Peyer's patch (tissue), 4 donors: ENCODE measurements at regions not wholly inside any gene's neighbourhood (a gene's known extent, or its start where the extent isn't known, plus 50 kb on each side); places are given as distances from the start of the nearest gene placed in this dataset.

Source experiments
- POLR2A ChIP-seq, 2 donors: fragments of 450-650 bp; IDR thresholded peaks; one replicate each; pipeline ENCODE4 v1.5.1; 2017; ENCODE audit warnings: antibody characterized with exemption in 2 of 2, mild to moderate bottlenecking in 2 of 2, moderate library complexity in 2 of 2
- TF ChIP-seq, protein P1 (sequence below), 6 experiments: fragments of 450-650 bp in 4 of 6; fragments of 200-600 bp in 2 of 6; sonication (generic) in 1 of 6; IDR thresholded peaks; one replicate each; pipeline ENCODE4 v1.5.1; 2017 to 2019; ENCODE audit warnings: antibody characterized with exemption in 6 of 6, mild to moderate bottlenecking in 3 of 6, moderate library complexity in 1 of 6

DNA sequence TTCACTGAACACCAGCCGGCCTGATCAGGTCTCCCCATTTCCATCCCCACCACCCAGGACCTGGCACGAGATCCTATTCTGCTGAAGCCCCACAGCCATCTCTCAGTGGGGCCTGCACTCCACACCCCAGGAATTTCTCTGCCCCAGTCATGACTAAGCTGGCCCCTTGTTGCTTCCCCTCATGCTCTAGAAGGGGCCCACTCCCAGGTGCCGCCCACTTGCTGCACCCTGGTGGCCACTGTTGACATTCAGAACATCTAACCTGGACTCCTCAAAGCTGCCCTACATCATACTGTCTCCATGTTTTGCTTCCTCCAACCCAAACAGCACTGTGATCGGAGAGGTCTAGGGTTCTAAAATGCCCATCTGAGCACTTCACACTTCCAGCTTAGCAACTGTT, 90.7 kb upstream of the KLHL29 start:
- TF ChIP-seq, protein P1, sequence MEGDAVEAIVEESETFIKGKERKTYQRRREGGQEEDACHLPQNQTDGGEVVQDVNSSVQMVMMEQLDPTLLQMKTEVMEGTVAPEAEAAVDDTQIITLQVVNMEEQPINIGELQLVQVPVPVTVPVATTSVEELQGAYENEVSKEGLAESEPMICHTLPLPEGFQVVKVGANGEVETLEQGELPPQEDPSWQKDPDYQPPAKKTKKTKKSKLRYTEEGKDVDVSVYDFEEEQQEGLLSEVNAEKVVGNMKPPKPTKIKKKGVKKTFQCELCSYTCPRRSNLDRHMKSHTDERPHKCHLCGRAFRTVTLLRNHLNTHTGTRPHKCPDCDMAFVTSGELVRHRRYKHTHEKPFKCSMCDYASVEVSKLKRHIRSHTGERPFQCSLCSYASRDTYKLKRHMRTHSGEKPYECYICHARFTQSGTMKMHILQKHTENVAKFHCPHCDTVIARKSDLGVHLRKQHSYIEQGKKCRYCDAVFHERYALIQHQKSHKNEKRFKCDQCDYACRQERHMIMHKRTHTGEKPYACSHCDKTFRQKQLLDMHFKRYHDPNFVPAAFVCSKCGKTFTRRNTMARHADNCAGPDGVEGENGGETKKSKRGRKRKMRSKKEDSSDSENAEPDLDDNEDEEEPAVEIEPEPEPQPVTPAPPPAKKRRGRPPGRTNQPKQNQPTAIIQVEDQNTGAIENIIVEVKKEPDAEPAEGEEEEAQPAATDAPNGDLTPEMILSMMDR (IDR thresholded peaks at IDR 0.05): no peak
- TF ChIP-seq POLR2A (IDR thresholded peaks at IDR 0.05): no peak
